HS-27A (cell line): ENCODE measurements at regions not wholly inside any gene's neighbourhood (a gene's known extent, or its start where the extent isn't known, plus 50 kb on each side); places are given as distances from the start of the nearest gene placed in this dataset.
"Not testable (repeated sequence)": the region's sequence is repeated elsewhere in the genome, so short reads cannot be mapped to it uniquely, and the experiment has no call there.

Experiments used
- DNase-seq: peaks from one replicate; pipeline ENCODE4 v3.0.0-alpha.2; 2012; ENCODE audit warnings: low read depth, missing footprints

DNA sequence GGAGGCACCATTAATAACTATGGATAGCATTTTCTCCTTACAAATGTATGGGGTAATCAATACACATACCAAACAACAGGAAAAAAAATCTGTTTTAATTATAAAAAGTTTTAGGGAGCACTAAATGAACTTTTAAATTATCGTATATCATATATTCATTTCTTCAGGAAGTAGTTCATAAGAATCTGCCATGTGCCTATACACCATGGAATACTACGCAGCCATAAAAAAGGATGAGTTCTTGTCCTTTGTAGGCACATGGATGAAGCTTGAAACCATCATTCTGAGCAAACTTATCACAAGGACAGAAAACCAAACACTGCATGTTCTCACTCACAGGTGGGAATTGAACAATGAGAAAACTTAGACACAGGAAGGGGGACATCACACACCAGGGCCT, 162.1 kb upstream of the RASA1 start:
- no peak for DNase-seq

DNA sequence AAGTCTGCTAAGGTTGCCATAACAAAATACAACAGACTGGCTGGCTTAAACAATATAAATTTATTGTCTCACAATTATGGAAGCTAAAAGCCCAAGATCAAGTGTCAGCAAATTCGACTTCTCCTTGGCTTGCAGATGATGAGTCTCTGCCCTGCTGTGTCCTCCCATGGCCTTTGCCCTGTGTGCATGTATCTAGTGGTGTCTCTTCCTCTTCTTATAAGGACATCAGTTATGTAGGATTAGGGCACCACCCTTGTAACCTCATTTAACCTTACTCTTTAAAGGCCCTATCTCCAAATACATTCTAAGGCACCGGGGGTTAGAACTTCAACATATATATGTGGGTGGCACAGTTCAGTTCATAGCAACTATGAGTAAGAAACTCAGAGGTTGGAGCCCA, 157.9 kb upstream of the RASA1 start:
- DNase-seq = no peak

- no peak for DNase-seq
These were observed 157.0 kb upstream of the RASA1 start for GRCh38 chr5:87110721-87111120.

DNA sequence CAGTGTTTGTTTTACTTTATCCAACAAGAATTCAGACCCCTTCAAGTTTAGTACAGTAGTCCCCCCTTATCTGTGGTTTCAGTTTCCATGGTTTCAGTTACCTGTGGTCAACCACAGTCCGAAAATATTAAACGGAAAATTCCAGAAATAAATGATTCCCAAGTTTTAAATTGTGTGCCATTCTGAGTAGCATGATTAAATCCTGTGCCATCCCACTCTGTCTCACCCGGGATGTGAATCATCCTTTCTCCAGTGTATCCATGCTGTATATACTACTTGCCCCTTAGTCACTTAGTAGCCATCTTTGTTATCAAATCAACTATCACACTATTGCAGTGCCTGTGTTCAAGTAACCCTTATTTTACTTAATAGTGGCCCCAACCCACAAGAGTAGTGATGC, 153.8 kb upstream of the RASA1 start:
- peak; percentile 74 for DNase-seq

DNA sequence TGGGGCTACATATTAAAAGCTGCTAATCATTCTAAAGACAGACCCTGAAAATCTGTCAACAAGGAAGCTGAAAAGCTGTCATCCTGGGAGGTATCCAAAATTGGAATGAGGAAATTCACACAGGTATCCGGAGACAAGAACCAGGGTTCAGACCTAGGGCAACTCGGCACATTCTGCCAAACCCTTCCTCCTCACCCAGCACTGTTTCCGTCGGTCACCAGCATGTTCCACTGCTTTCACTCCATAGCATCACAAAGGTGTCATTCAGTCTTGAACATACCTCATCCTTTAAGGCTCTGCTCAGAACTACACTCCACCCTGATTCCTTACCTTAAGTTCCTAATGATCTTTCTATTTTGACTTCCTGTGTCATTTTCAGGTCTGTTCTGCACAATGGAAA, 153.1 kb upstream of the RASA1 start:
- no peak for DNase-seq

DNA sequence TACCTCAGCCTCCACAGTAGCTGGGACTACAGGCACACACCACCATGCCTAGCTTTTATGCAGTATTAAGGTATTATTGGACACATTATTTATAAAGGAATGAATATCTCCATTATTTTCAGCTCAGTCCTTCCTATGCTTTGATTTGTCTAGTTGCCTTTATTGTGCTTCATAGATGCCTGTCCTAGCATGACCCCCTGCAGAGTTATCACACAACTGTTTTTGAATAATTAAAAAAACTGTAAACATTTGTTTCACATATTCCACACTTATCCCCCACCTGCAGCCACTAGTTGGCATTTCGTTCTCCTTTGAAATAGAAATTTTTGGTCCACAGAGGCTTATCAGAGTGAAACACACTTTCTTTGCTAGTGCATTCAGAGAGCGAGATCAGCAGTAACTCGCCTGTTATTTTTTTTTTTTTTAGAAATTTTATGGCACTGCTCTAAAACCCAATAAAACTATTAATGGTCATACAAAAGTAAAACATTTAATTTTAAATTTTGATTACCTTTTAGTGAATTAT, 151.8 kb upstream of the RASA1 start:
- no peak for DNase-seq

GRCh38 chr5:87116825-87117512, 150.7 kb upstream of the RASA1 start:
- no peak for DNase-seq

DNA sequence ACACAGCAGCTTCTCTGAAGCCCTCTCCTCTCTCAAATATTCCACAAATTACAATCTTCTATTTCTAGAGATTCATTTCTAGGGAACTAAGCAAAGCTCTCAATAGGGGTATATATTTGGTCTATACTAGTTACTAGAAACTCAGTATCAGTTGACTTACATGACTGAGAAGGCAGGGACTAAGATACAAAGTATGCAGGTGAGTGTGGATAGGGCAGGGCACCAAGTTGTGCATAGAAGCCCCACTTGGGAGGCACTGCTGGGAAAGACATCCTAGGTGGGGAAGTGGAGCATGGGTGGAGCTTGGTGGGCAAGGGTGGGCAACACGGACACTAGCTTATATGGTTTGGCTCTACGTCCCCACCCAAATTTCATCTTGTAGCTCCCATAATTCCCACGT, 148.1 kb upstream of the RASA1 start:
- DNase-seq = no peak

DNA sequence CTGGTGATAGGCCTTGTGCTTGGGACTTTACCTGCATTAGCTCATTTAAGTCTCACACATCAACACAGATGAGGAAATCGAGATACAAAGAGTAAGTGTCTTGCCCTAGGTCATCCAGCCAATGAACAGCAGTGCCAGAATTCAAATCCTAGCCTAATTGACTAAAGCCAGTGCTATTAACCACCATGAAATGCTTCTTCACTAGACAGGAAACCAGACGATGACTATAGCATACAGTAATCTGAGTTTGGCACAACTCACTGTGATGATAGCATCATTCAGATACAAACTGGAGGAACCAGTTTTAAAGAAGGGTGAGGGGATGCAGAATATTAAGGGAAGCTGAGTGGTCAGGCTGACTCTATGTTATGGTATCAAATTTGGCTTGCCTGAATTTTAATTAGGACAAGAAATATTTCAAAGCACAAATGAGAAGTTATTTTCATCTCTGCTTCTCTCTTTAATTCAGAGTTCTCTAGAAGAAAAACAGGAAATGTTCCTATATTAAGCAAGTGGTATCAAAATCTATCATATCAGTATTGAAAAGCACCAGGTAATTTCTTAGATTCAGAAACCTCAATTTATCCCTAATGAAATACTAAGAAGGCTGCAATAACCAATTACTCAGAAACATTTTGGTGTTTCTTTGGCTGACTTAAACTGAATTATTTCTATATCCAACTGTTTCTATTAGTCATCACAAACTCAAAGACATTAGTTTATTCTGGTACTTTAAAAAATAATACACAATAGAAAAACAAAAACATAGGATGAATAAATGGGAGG, 147.0 kb upstream of the RASA1 start:
- no peak for DNase-seq

- no peak for DNase-seq
These were observed 146.2 kb upstream of the RASA1 start for GRCh38 chr5:87121304-87122150.

GRCh38 chr5:87122151-87122977, 145.3 kb upstream of the RASA1 start:
- DNase-seq = no peak

DNA sequence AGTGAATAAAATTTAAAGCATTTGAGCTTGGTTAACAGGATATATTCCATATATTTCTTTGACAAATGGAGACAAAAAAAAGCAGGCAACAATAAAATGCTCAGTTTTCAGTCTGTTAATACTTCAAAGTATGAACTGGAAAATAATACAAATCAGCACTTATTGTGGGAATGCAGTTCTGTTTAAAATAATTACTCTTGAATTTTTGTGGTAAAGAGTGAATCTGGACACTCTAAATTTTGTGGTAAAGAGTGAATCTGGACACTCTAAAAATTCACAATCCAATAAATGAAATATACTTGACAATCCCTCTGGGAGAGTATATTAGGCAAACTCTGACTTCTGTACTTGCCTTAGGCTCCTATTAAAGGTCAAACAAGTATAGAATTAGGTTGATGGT, 141.9 kb upstream of the RASA1 start:
- DNase-seq = no peak

GRCh38 chr5:87126869-87127268, 140.8 kb upstream of the RASA1 start:
- DNase-seq = no peak

- DNase-seq = no peak
These were observed 140.3 kb upstream of the RASA1 start for GRCh38 chr5:87127426-87127825.

DNA sequence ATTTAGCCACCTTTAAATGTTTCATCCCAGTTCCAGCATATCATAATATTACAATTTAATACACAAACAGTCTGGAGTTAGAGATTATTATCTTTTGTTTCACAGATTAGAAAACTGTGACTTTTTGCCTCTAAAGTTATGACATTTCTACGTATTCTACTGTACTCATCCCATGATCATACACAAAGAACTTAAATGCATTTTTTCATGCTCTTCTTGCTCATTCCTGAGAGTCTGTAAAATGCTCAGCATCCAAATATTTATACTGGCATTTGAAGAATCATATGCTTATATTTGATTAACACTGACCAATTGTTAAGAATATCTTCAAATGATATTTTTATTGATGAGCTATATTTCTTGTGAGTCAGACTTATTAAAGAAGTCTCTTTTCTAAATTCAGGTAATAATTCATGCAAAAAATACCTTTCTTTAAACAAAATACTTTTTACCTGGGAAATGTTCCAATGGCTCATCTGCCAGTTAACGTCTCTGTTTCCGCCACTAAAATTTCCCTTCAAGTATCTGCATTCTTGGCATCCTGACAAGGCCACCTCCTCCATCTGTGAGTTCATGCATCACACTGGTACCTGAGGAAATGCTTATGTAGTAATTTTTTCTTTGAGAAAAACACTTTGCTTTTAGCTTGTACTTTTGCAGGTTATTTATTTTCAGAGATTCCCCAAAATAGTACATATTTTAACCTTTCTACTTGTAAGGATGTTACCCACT, 139.6 kb upstream of the RASA1 start:
- no peak for DNase-seq

DNA sequence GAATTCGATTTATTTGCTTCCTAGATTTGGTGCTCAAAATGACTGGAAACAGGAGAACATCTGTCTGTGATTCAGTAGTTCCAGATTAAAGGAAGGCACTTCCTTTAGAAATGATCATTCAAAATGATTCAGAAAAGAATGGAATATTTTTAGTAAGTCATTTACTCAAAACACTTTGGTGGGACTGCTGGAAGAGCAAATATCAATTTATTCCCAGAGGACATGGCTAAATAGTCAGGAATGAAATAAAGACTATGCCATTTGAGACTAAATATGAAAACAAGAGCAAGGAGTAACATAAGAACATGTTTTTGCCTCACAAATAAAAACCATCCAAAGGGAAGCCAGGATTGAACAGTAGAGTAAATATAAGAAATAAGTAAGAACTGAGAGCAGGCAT, 138.6 kb upstream of the RASA1 start:
- no peak for DNase-seq

- DNase-seq = no peak
These were observed 135.0 kb upstream of the RASA1 start for GRCh38 chr5:87132696-87133095.

DNA sequence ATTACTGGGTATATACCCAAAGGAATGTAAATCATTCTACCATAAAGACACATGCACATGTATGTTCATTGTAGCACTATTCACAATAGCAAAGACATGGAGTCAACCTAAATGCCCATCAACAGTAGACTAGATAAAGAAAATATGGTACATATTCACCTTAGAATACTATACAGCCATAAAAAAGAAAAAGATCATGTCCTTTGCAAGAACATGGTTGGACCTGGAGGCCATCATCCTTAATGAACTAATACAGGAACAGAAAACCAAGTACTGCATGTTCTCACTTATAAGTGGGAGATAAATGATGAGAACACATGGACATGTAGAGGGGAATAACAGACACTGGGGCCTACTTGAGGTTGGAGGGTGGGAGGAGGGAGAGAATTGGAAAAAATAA, 133.2 kb upstream of the RASA1 start:
- not testable (repeated sequence) for DNase-seq

- no peak for DNase-seq
These were observed 131.6 kb upstream of the RASA1 start for GRCh38 chr5:87136096-87136495.

- no peak for DNase-seq
These were observed 130.9 kb upstream of the RASA1 start for GRCh38 chr5:87136733-87137132.

- no peak for DNase-seq
These were observed 130.4 kb upstream of the RASA1 start for GRCh38 chr5:87137283-87137682.
